Fibroblast of lung (primary cell): ENCODE measurements at regions not wholly inside any gene's neighbourhood (a gene's known extent, or its start where the extent isn't known, plus 50 kb on each side); places are given as distances from the start of the nearest gene placed in this dataset.

Source experiments
- DNase-seq, 2 donors: peaks; one replicate each; pipeline versions ENCODE4 v3.0.0 to v3.0.0-alpha.2; 2010; ENCODE audit warnings: low read depth in 2 of 2
- H2AFZ ChIP-seq: 2 replicates; pipeline ENCODE4 v1.5.1; 2012; ENCODE audit warnings: low read length, control low read depth, inconsistent platforms
- H3K27ac ChIP-seq: 2 replicates; pipeline ENCODE4 v1.5.1; 2011; ENCODE audit warnings: low read length, control low read depth; ENCODE audit not compliant: insufficient read depth
- H3K27me3 ChIP-seq: 2 replicates; pipeline ENCODE4 v1.5.1; 2011; ENCODE audit warnings: mild to moderate bottlenecking, low read length; ENCODE audit not compliant: control insufficient read depth, insufficient read depth
- H3K36me3 ChIP-seq: 2 replicates; pipeline ENCODE4 v1.5.1; 2011; ENCODE audit warnings: low read length; ENCODE audit not compliant: control insufficient read depth, insufficient read depth
- H3K4me1 ChIP-seq: 2 replicates; pipeline ENCODE4 v1.5.1; 2011; ENCODE audit warnings: low read length; ENCODE audit not compliant: control insufficient read depth, insufficient read depth; ENCODE audit errors: extremely low read depth
- H3K4me2 ChIP-seq: 2 replicates; pipeline ENCODE4 v1.5.1; 2011; ENCODE audit warnings: low read length, control low read depth; ENCODE audit not compliant: insufficient read depth; ENCODE audit errors: extremely low read depth
- H3K4me3 ChIP-seq, 4 experiments: fragments of 200-600 bp in 1 of 4; sonication (generic) in 1 of 4; replicated peaks in 1 of 4; 2 replicates each; pipeline ENCODE4 v1.5.1; 2011 to 2016; ENCODE audit warnings: low read length in 4 of 4, low read depth in 3 of 4, mild to moderate bottlenecking in 3 of 4, control low read depth in 2 of 4, inconsistent platforms in 1 of 4, mixed read lengths in 1 of 4; ENCODE audit not compliant: insufficient read depth in 1 of 4; ENCODE audit errors: control extremely low read depth in 1 of 4
- H3K79me2 ChIP-seq: 2 replicates; pipeline ENCODE4 v1.5.1; 2012; ENCODE audit warnings: mild to moderate bottlenecking, low read length, inconsistent platforms; ENCODE audit not compliant: control insufficient read depth, insufficient read depth
- H3K9ac ChIP-seq: 2 replicates; pipeline ENCODE4 v1.5.1; 2011; ENCODE audit warnings: mild to moderate bottlenecking, low read length, control low read depth; ENCODE audit not compliant: insufficient read depth
- H3K9me3 ChIP-seq: 2 replicates; pipeline ENCODE4 v1.5.1; 2012; ENCODE audit warnings: low read depth, low read length; ENCODE audit not compliant: control insufficient read depth, insufficient read depth
- H4K20me1 ChIP-seq: 2 replicates; pipeline ENCODE4 v1.5.1; 2011; ENCODE audit warnings: low read length; ENCODE audit not compliant: control insufficient read depth, insufficient read depth; ENCODE audit errors: extremely low read depth
- EZH2 ChIP-seq: IDR thresholded peaks from 2 replicates; pipeline ENCODE4 v1.5.1; 2012; ENCODE audit warnings: low read length, control low read depth, mild to moderate bottlenecking; ENCODE audit errors: missing control alignments
- TF ChIP-seq, protein P1 (sequence below), 2 donors: IDR thresholded peaks in 1 of 2; conservative IDR thresholded peaks in 1 of 2; 1 replicate in 1 of 2; 2 replicates in 1 of 2; pipeline ENCODE4 v1.5.1; 2011 to 2012; ENCODE audit warnings: low read length in 2 of 2, control low read depth in 1 of 2, inconsistent platforms in 1 of 2, low read depth in 1 of 2, mild to moderate bottlenecking in 1 of 2

DNA sequence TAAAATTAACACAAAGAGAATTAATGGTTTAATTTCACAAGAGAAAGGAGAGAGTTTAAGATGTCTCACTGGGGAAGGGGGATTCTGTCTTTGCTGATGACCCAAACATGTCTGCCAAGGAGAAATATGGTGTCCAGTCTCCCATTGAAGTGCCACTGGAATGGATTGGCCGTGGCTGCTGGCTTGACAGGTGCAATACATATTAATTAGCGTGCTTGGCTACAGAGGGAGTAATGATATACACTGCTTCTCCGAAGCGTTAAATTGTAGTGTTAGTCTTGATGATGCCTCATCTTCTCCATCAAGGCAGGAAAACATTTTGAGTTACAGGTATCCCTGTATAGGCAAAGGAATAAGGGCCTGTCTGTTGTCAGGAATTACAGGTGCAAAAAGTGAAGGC, 393.4 kb upstream of the TMPO start:
- H3K27ac ChIP-seq: no peak overlapping the region
- no peaks in the 10 kb centered on the region for H3K79me2 ChIP-seq
- H2AFZ ChIP-seq: no peak overlapping the region
- H3K4me1 ChIP-seq: no peaks in the 10 kb centered on the region
- H3K36me3 ChIP-seq: no peaks in the 10 kb centered on the region
- no peaks in the 10 kb centered on the region for H3K9me3 ChIP-seq
- no peak for DNase-seq
- no peak overlapping the region for H3K4me3 ChIP-seq
- H3K27me3 ChIP-seq: no peaks in the 10 kb centered on the region
- no peaks in the 10 kb centered on the region for H4K20me1 ChIP-seq
- TF ChIP-seq, protein P1, sequence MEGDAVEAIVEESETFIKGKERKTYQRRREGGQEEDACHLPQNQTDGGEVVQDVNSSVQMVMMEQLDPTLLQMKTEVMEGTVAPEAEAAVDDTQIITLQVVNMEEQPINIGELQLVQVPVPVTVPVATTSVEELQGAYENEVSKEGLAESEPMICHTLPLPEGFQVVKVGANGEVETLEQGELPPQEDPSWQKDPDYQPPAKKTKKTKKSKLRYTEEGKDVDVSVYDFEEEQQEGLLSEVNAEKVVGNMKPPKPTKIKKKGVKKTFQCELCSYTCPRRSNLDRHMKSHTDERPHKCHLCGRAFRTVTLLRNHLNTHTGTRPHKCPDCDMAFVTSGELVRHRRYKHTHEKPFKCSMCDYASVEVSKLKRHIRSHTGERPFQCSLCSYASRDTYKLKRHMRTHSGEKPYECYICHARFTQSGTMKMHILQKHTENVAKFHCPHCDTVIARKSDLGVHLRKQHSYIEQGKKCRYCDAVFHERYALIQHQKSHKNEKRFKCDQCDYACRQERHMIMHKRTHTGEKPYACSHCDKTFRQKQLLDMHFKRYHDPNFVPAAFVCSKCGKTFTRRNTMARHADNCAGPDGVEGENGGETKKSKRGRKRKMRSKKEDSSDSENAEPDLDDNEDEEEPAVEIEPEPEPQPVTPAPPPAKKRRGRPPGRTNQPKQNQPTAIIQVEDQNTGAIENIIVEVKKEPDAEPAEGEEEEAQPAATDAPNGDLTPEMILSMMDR (conservative IDR thresholded peaks at IDR 0.05 in 1 of 2, IDR thresholded peaks at IDR 0.05 in 1 of 2; ENCODE audit: low read depth in 1 of 2, low read length in 2 of 2): no peak
- TF ChIP-seq EZH2: no peak
- no peak overlapping the region for H3K9ac ChIP-seq
- no peak overlapping the region for H3K4me2 ChIP-seq

DNA sequence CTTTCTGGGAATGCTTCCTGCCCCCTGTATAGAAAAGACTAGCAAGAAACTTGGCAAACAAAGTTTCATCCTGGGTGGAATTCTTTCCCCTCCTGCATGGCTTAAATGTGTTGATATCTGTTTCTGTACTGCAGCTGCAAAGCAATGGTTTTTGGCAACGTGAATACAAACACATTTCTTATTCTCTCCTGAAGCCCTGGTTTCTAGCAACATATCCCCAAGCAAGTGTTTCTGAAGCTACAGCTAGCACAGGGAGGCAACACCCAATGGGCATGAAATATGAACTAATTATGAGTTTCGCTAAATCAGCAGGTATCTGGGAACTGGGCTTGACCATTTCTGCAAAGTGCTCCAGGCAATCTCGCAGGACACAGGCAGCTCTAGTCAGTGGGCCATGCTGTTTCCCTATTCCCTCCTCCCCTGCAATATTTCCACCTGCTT, 392.3 kb upstream of the TMPO start:
- no peaks in the 10 kb centered on the region for H3K27me3 ChIP-seq
- TF ChIP-seq, protein P1 (conservative IDR thresholded peaks at IDR 0.05 in 1 of 2, IDR thresholded peaks at IDR 0.05 in 1 of 2; ENCODE audit: low read depth in 1 of 2, low read length in 2 of 2): no peak
- TF ChIP-seq EZH2: no peak
- no peaks in the 10 kb centered on the region for H3K4me1 ChIP-seq
- H3K4me2 ChIP-seq: no peak overlapping the region
- H3K36me3 ChIP-seq: no peaks in the 10 kb centered on the region
- H3K27ac ChIP-seq: no peak overlapping the region
- H3K9me3 ChIP-seq: no peaks in the 10 kb centered on the region
- H3K79me2 ChIP-seq: no peaks in the 10 kb centered on the region
- H3K9ac ChIP-seq: no peak overlapping the region
- H4K20me1 ChIP-seq: no peaks in the 10 kb centered on the region
- no peak overlapping the region for H3K4me3 ChIP-seq
- H2AFZ ChIP-seq: no peak overlapping the region
- DNase-seq: no peak

- no peak overlapping the region for H3K27ac ChIP-seq
- H3K4me1 ChIP-seq: no peaks in the 10 kb centered on the region
- no peaks in the 10 kb centered on the region for H4K20me1 ChIP-seq
- no peak overlapping the region for H3K4me3 ChIP-seq
- H3K36me3 ChIP-seq: no peaks in the 10 kb centered on the region
- no peak overlapping the region for H3K4me2 ChIP-seq
- H3K9me3 ChIP-seq: no peaks in the 10 kb centered on the region
- H3K9ac ChIP-seq: no peak overlapping the region
- no peak for DNase-seq
- H3K79me2 ChIP-seq: no peaks in the 10 kb centered on the region
- no peak for TF ChIP-seq EZH2
- TF ChIP-seq, protein P1 (conservative IDR thresholded peaks at IDR 0.05 in 1 of 2, IDR thresholded peaks at IDR 0.05 in 1 of 2; ENCODE audit: low read depth in 1 of 2, low read length in 2 of 2): no peak
- no peak overlapping the region for H2AFZ ChIP-seq
- H3K27me3 ChIP-seq: no peaks in the 10 kb centered on the region
Measured at GRCh38 chr12:98126637-98127335, 388.6 kb upstream of the TMPO start.
